SU-DHL-6 (cell line): ENCODE measurements at regions not wholly inside any gene's neighbourhood (a gene's known extent, or its start where the extent isn't known, plus 50 kb on each side); places are given as distances from the start of the nearest gene placed in this dataset.

Experiments
- H2AFZ ChIP-seq: fragments of 200-600 bp; sonication (generic); 2 replicates; pipeline ENCODE4 v1.6.1; 2014; ENCODE audit warnings: low read depth, mild to moderate bottlenecking, moderate library complexity, mixed read lengths, antibody characterized with exemption, low read length; ENCODE audit not compliant: severe bottlenecking
- H3F3A ChIP-seq: fragments of 200-600 bp; shearing (Covaris generic); 2 replicates; pipeline ENCODE4 v1.6.0; 2016; ENCODE audit warnings: antibody characterized with exemption, mild to moderate bottlenecking; ENCODE audit not compliant: insufficient read depth
- H3K27ac ChIP-seq: fragments of 200-600 bp; sonication (generic); 2 replicates; pipeline ENCODE4 v1.5.1; 2016; ENCODE audit warnings: low read depth, mild to moderate bottlenecking, low read length, moderate library complexity, mixed read lengths
- H3K27me3 ChIP-seq: fragments of 200-600 bp; sonication (generic), shearing (Covaris generic); 2 replicates; pipeline ENCODE4 v1.6.0; 2014; ENCODE audit warnings: mild to moderate bottlenecking, low read length
- H3K36me3 ChIP-seq: fragments of 200-600 bp; sonication (generic); 2 replicates; pipeline ENCODE4 v1.6.1; 2014; ENCODE audit warnings: mild to moderate bottlenecking, low read length, mixed read lengths
- H3K4me2 ChIP-seq: fragments of 300-600, 200-600 bp; shearing (Covaris generic), sonication (generic); 2 replicates; pipeline ENCODE4 v1.6.0; 2014; ENCODE audit warnings: low read length, low read depth, mild to moderate bottlenecking; ENCODE audit not compliant: poor library complexity, severe bottlenecking
- H3K4me3 ChIP-seq: fragments of 200-600 bp; sonication (generic); 2 replicates; pipeline ENCODE4 v1.5.1; 2014; ENCODE audit warnings: antibody characterized with exemption, low read length, mild to moderate bottlenecking, mixed read lengths; ENCODE audit not compliant: insufficient read depth, poor library complexity, severe bottlenecking
- H3K79me2 ChIP-seq: fragments of 200-600 bp; sonication (generic); 2 replicates; pipeline ENCODE4 v1.6.1; 2014; ENCODE audit warnings: mild to moderate bottlenecking, low read length, moderate library complexity; ENCODE audit not compliant: insufficient read depth
- H3K9ac ChIP-seq: fragments of 200-600 bp; sonication (generic); 2 replicates; pipeline ENCODE4 v1.7.0; 2014; ENCODE audit warnings: mild to moderate bottlenecking, low read length
- H3K9me2 ChIP-seq: fragments of 200-600 bp; sonication (generic); replicated peaks from 2 replicates; pipeline ENCODE4 v1.6.1; 2014; ENCODE audit warnings: low read length; ENCODE audit not compliant: insufficient read depth
- H3K9me3 ChIP-seq: fragments of 200-600 bp; sonication (generic); 2 replicates; pipeline ENCODE4 v1.6.1; 2014; ENCODE audit warnings: low read length, mixed read lengths; ENCODE audit not compliant: insufficient read depth
- H4K20me1 ChIP-seq: fragments of 200-600 bp; sonication (generic); 2 replicates; pipeline ENCODE4 v1.6.1; 2014; ENCODE audit warnings: low read depth, mild to moderate bottlenecking, antibody characterized with exemption, low read length, moderate library complexity, mixed read lengths
- EZH2phosphoT487 ChIP-seq: fragments of 200-600 bp; sonication (generic), shearing (Covaris generic); conservative IDR thresholded peaks from 2 replicates; pipeline ENCODE4 v1.6.1; 2018; ENCODE audit warnings: mild to moderate bottlenecking, antibody characterized with exemption, low read length, moderate library complexity, mixed read lengths
- TF ChIP-seq, protein P1 (sequence below): fragments of 200-600 bp; sonication (generic); IDR thresholded peaks from one replicate; pipeline ENCODE4 v1.5.1; 2017; ENCODE audit warnings: antibody characterized with exemption, mild to moderate bottlenecking, low read length, moderate library complexity; ENCODE audit not compliant: insufficient read depth, poor library complexity, severe bottlenecking

GRCh38 chr11:95435628-95436353 is 204.8 kb upstream of the SESN3 start:
- TF ChIP-seq EZH2phosphoT487, result no peak
- TF ChIP-seq, protein P1, sequence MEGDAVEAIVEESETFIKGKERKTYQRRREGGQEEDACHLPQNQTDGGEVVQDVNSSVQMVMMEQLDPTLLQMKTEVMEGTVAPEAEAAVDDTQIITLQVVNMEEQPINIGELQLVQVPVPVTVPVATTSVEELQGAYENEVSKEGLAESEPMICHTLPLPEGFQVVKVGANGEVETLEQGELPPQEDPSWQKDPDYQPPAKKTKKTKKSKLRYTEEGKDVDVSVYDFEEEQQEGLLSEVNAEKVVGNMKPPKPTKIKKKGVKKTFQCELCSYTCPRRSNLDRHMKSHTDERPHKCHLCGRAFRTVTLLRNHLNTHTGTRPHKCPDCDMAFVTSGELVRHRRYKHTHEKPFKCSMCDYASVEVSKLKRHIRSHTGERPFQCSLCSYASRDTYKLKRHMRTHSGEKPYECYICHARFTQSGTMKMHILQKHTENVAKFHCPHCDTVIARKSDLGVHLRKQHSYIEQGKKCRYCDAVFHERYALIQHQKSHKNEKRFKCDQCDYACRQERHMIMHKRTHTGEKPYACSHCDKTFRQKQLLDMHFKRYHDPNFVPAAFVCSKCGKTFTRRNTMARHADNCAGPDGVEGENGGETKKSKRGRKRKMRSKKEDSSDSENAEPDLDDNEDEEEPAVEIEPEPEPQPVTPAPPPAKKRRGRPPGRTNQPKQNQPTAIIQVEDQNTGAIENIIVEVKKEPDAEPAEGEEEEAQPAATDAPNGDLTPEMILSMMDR, result no peak
- H3K9me2 ChIP-seq, result no peaks in the 10 kb centered on the region
- no peaks in the 10 kb centered on the region for H3F3A ChIP-seq
- H3K79me2 ChIP-seq, result no peaks in the 10 kb centered on the region
- H3K9me3 ChIP-seq, result no peaks in the 10 kb centered on the region
- H3K36me3 ChIP-seq, result no peaks in the 10 kb centered on the region
- no peak overlapping the region for H3K9ac ChIP-seq
- H2AFZ ChIP-seq, result no peak overlapping the region
- H3K4me2 ChIP-seq, result no peak overlapping the region
- no peak overlapping the region for H3K27ac ChIP-seq
- H4K20me1 ChIP-seq, result no peaks in the 10 kb centered on the region
- no peaks in the 10 kb centered on the region for H3K27me3 ChIP-seq
- H3K4me3 ChIP-seq, result no peak overlapping the region

- Histone ChIP-seq H3K79me2 (no peaks in the 10 kb centered on the region), H2AFZ (no peak overlapping the region)
- TF ChIP-seq, protein P1, result no peak
- TF ChIP-seq EZH2phosphoT487, result no peak
These were observed 204.2 kb upstream of the SESN3 start for GRCh38 chr11:95435192-95435591.

GRCh38 chr11:95434489-95435057 is 203.6 kb upstream of the SESN3 start:
- TF ChIP-seq EZH2phosphoT487, result no peak
- TF ChIP-seq, protein P1, result no peak
- Histone ChIP-seq H3K4me2 (no peak overlapping the region), H3K36me3 (no peaks in the 10 kb centered on the region), H3K9me2 (no peaks in the 10 kb centered on the region), H2AFZ (no peak overlapping the region), H3K9me3 (no peaks in the 10 kb centered on the region), H4K20me1 (no peaks in the 10 kb centered on the region), H3K4me3 (no peak overlapping the region), H3K27ac (no peak overlapping the region), H3F3A (no peaks in the 10 kb centered on the region), H3K27me3 (no peaks in the 10 kb centered on the region), H3K9ac (no peak overlapping the region), H3K79me2 (no peaks in the 10 kb centered on the region)

More at GRCh38 chr11:95435192-95435591, 204.2 kb upstream of the SESN3 start:
- no peak overlapping the region for H3K4me3 ChIP-seq
- H3K27ac ChIP-seq, result no peak overlapping the region
- H3K9me2 ChIP-seq, result no peaks in the 10 kb centered on the region
- no peak overlapping the region for H3K9ac ChIP-seq
- H3K36me3 ChIP-seq, result no peaks in the 10 kb centered on the region
- no peaks in the 10 kb centered on the region for H3K27me3 ChIP-seq
- H3F3A ChIP-seq, result no peaks in the 10 kb centered on the region
- H3K4me2 ChIP-seq, result no peak overlapping the region
- H4K20me1 ChIP-seq, result no peaks in the 10 kb centered on the region
- H3K9me3 ChIP-seq, result no peaks in the 10 kb centered on the region
